Type B pancreatic cell (in vitro differentiated cells): ENCODE measurements at regions not wholly inside any gene's neighbourhood (a gene's known extent, or its start where the extent isn't known, plus 50 kb on each side); places are given as distances from the start of the nearest gene placed in this dataset.

Experiments used
- DNase-seq: peaks from one replicate; pipeline ENCODE4 v3.0.0; 2021; ENCODE audit warnings: mixed read lengths; ENCODE audit not compliant: unreplicated experiment; ENCODE audit errors: extremely low spot score
- H3K27ac Mint-ChIP-seq: 2 replicates; pipeline ENCODE4 v1.8.0; 2021; ENCODE audit warnings: mild to moderate bottlenecking, mixed read lengths
- H3K27me3 Mint-ChIP-seq: 2 replicates; pipeline ENCODE4 v1.8.0; 2021; ENCODE audit warnings: mixed read lengths
- H3K36me3 Mint-ChIP-seq: 2 replicates; pipeline ENCODE4 v1.8.0; 2021; ENCODE audit warnings: mixed read lengths
- H3K4me1 Mint-ChIP-seq: one replicate; pipeline ENCODE4 v1.8.0; 2021; ENCODE audit warnings: mixed read lengths; ENCODE audit not compliant: unreplicated experiment
- H3K4me3 Mint-ChIP-seq: 2 replicates; pipeline ENCODE4 v1.8.0; 2021; ENCODE audit warnings: mild to moderate bottlenecking, mixed read lengths
- H3K9me3 Mint-ChIP-seq: 2 replicates; pipeline ENCODE4 v1.8.0; 2021; ENCODE audit warnings: mixed read lengths
- CTCF ChIP-seq: fragments of 200-600 bp; sonication (generic); conservative IDR thresholded peaks from 2 replicates; pipeline ENCODE4 v1.5.0; 2021; ENCODE audit warnings: antibody characterized with exemption, mild to moderate bottlenecking

- no peak for TF ChIP-seq CTCF
- DNase-seq: no peak
- H3K9me3 Mint-ChIP-seq: no peaks in the 10 kb centered on the region
- H3K27me3 Mint-ChIP-seq: no peaks in the 10 kb centered on the region
- H3K36me3 Mint-ChIP-seq: no peaks in the 10 kb centered on the region
- H3K27ac Mint-ChIP-seq: no peak overlapping the region
- H3K4me1 Mint-ChIP-seq: no peaks in the 10 kb centered on the region
- H3K4me3 Mint-ChIP-seq: no peak overlapping the region
Observed at GRCh38 chr6:109262261-109262660, 120.0 kb downstream of the CD164 start.

GRCh38 chr6:109261811-109262210 lies 120.5 kb downstream of the CD164 start:
- H3K27ac Mint-ChIP-seq: no peak overlapping the region
- no peaks in the 10 kb centered on the region for H3K36me3 Mint-ChIP-seq
- no peaks in the 10 kb centered on the region for H3K4me1 Mint-ChIP-seq
- H3K9me3 Mint-ChIP-seq: no peaks in the 10 kb centered on the region
- no peak for DNase-seq
- H3K4me3 Mint-ChIP-seq: no peak overlapping the region
- H3K27me3 Mint-ChIP-seq: no peaks in the 10 kb centered on the region
- TF ChIP-seq CTCF: no peak

GRCh38 chr6:109260701-109261100 lies 121.6 kb downstream of the CD164 start:
- Mint-ChIP-seq H3K27me3 (no peaks in the 10 kb centered on the region), H3K4me1 (peaks cover 5% of the 10 kb centered on the region), H3K36me3 (no peaks in the 10 kb centered on the region), H3K9me3 (no peaks in the 10 kb centered on the region), H3K27ac (no peak overlapping the region), H3K4me3 (no peak overlapping the region)
- DNase-seq: no peak
- TF ChIP-seq CTCF: no peak

GRCh38 chr6:109260126-109260525 lies 122.1 kb downstream of the CD164 start:
- Mint-ChIP-seq H3K27me3 (no peaks in the 10 kb centered on the region), H3K9me3 (no peaks in the 10 kb centered on the region), H3K36me3 (no peaks in the 10 kb centered on the region), H3K27ac (no peak overlapping the region), H3K4me1 (peaks cover 5% of the 10 kb centered on the region), H3K4me3 (no peak overlapping the region)
- no peak for TF ChIP-seq CTCF
- no peak for DNase-seq

- H3K9me3 Mint-ChIP-seq: no peaks in the 10 kb centered on the region
- H3K4me3 Mint-ChIP-seq: no peak overlapping the region
- DNase-seq: no peak
- H3K4me1 Mint-ChIP-seq: peaks cover 13% of the 10 kb centered on the region
- H3K36me3 Mint-ChIP-seq: no peaks in the 10 kb centered on the region
- H3K27me3 Mint-ChIP-seq: no peaks in the 10 kb centered on the region
- no peak overlapping the region for H3K27ac Mint-ChIP-seq
- no peak for TF ChIP-seq CTCF
Observed at GRCh38 chr6:109258129-109258528, 124.1 kb downstream of the CD164 start.

GRCh38 chr6:109257494-109257893 lies 124.8 kb downstream of the CD164 start:
- Mint-ChIP-seq H3K36me3 (no peaks in the 10 kb centered on the region), H3K27ac (no peak overlapping the region), H3K27me3 (no peaks in the 10 kb centered on the region), H3K4me3 (no peak overlapping the region), H3K4me1 (peaks cover 16% of the 10 kb centered on the region), H3K9me3 (no peaks in the 10 kb centered on the region)
- DNase-seq: no peak
- TF ChIP-seq CTCF: no peak
